ENCODE measurements at regions not wholly inside any gene's neighbourhood (a gene's known extent, or its start where the extent isn't known, plus 50 kb on each side); places are given as distances from the start of the nearest gene placed in this dataset.

- DNase-seq, result no peak
- Histone ChIP-seq H3K27me3 (ENCODE audit: insufficient read depth, low read depth, severe bottlenecking) (no peaks in the 10 kb centered on the region), H3K27ac (no peak overlapping the region), H3K36me3 (no peaks in the 10 kb centered on the region), H3K9me3 (ENCODE audit: severe bottlenecking) (peaks cover 2% of the 10 kb centered on the region), H3K4me3 (ENCODE audit: low read depth, low read length) (no peak overlapping the region)
- no peak for TF ChIP-seq CTCF (IDR thresholded peaks at IDR 0.05; ENCODE audit: low read depth, low read length)
Observed at GRCh38 chr15:77538027-77538451, 94.7 kb downstream of the LINGO1 start.

- Histone ChIP-seq H3K4me3 (ENCODE audit: low read depth, low read length) (no peak overlapping the region), H3K36me3 (no peaks in the 10 kb centered on the region), H3K27me3 (ENCODE audit: insufficient read depth, low read depth, severe bottlenecking) (no peaks in the 10 kb centered on the region), H3K9me3 (ENCODE audit: severe bottlenecking) (no peaks in the 10 kb centered on the region), H3K27ac (no peak overlapping the region)
- no peak for TF ChIP-seq CTCF (IDR thresholded peaks at IDR 0.05; ENCODE audit: low read depth, low read length)
- no peak for DNase-seq
Observed at GRCh38 chr15:77537006-77537405, 95.7 kb downstream of the LINGO1 start.

GRCh38 chr15:77535845-77536244 lies 96.9 kb downstream of the LINGO1 start:
- Histone ChIP-seq H3K27me3 (ENCODE audit: insufficient read depth, low read depth, severe bottlenecking) (no peaks in the 10 kb centered on the region), H3K36me3 (no peaks in the 10 kb centered on the region), H3K27ac (no peak overlapping the region), H3K9me3 (ENCODE audit: severe bottlenecking) (no peaks in the 10 kb centered on the region), H3K4me3 (ENCODE audit: low read depth, low read length) (no peak overlapping the region)
- no peak for TF ChIP-seq CTCF (IDR thresholded peaks at IDR 0.05; ENCODE audit: low read depth, low read length)
- no peak for DNase-seq
